ENCODE measurements at regions not wholly inside any gene's neighbourhood (a gene's known extent, or its start where the extent isn't known, plus 50 kb on each side); places are given as distances from the start of the nearest gene placed in this dataset.

DNA sequence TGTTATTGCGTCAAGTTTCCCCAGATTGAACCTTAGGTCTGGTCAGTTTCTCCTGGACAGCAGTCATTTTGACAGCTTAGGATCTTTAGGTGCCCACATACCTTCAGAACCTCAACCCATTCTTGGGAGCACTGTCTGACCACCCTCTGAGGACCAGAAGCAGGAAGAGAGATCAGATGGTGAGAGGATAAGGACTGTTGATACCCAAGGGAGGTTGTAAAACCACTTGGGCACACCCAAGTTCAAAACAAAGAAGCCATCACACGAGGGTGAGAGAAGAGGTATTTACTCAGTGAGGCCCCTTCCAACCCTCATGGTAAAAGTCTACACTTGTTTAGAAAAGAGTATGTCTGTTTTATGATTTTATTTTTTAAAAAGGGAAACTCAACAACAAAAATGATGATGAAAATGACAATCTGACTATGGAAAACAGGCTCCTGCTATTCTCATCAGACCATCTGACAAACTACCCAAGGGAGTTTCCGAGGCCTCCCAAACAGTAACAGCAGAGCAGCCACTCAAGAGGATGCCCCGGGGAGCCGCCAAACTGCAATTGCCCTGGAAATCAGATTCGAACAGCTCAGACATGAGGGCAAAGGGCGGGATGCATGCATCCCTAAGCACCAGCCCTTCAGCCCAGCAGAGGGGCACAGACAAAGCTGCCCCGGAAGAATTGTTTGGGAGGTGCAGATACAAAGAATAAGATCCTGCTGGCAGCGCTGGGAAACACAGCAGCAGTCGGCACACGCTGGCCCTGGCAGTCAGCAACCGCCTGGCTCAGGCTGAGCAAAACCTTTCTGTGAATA, 162.6 kb upstream of the PLEKHG7 start:
- 76% methylated on average over 12 of the region's 12 CpGs for WGBS (ENCODE audit: low lambda C conversion rate)

DNA sequence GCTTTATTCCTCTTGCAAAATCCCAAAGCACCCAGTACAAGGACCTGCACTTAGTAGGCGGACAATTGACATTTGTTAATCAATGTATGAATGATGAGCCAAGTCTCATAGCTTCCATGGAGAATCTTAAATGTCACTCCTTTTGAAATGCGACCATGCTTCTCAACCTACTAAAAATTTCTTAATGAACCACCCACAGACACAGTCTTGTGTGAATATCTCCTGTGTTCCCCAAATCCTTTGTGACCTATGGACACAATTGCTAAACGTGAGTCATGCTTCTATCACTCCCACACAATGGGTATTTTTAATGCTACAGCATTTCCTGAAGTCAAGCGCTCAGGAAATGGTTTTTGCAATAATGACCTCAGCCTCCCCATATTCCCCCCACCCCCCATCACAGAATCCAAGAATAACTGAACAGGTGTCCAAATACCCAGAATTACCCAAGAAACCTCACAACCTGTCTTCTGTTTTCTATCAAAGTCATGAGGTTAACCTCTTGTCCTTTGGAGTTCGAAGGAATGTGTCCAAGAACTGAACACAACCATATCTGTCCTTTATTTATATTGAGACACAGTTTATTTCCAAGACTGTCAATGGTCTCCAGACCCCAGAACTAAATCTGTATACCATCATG, 163.6 kb upstream of the PLEKHG7 start:
- no peak for TF ChIP-seq NRF1 (IDR thresholded peaks at IDR 0.05; ENCODE audit: low read depth, low read length)
- TF ChIP-seq GATA2 (CRISPR knock-in tag; IDR thresholded peaks at IDR 0.05): no peak
- no peak for TF ChIP-seq POLR2AphosphoS5 (IDR thresholded peaks at IDR 0.05; ENCODE audit: low read depth, low read length)
- no peak for TF ChIP-seq RXRA (IDR thresholded peaks at IDR 0.05; ENCODE audit: borderline replicate concordance, low read depth)
- TF ChIP-seq FOSL2 (IDR thresholded peaks at IDR 0.05; ENCODE audit: borderline replicate concordance, low read depth): no peak; the same call in 1 of the 2 replicates
- peak; percentile 55 for TF ChIP-seq TCF12 (IDR thresholded peaks at IDR 0.05)
- ChIA-PET CTCF (no interaction called here), POLR2A (no interaction called here)
- H3K79me2 ChIP-seq (ENCODE audit: insufficient read depth): no peaks in the 10 kb centered on the region
- no peaks in the 10 kb centered on the region for H3F3A ChIP-seq (replicated peaks; ENCODE audit: insufficient read depth)
- no peak overlapping the region for H3K4me2 ChIP-seq
- H3K4me1 ChIP-seq (ENCODE audit: control insufficient read depth in 1 of 2, insufficient read depth in 2 of 2, low read depth in 1 of 2, low read length in 1 of 2): no peaks in the 10 kb centered on the region; a peak in 2 of 4 replicates
- no peak overlapping the region for H2AFZ ChIP-seq (ENCODE audit: low read depth)
- no peaks in the 10 kb centered on the region for H3K9me3 ChIP-seq
- H3K36me3 ChIP-seq (replicated peaks in 1 of 2; ENCODE audit: control insufficient read depth in 1 of 2, insufficient read depth in 2 of 2, low read length in 1 of 2): no peaks in the 10 kb centered on the region
- DNase-seq: no peak
- no peak overlapping the region for H3K4me3 ChIP-seq (ENCODE audit: low read depth in 2 of 2, low read length in 1 of 2)
- 50% methylated on average over 5 of the region's 5 CpGs for WGBS (ENCODE audit: low lambda C conversion rate)
- H4K20me1 ChIP-seq (ENCODE audit: insufficient read depth): no peaks in the 10 kb centered on the region
- H3K9me2 ChIP-seq: no peaks in the 10 kb centered on the region
- no peak overlapping the region for H3K9ac ChIP-seq
- H3K27me3 ChIP-seq (ENCODE audit: insufficient read depth): no peaks in the 10 kb centered on the region
- no peak overlapping the region for H3K27ac ChIP-seq (ENCODE audit: low read depth in 2 of 2, low read length in 1 of 2)

More for the DNA sequence above, 162.6 kb upstream of the PLEKHG7 start:
- no peak overlapping the region for H3K9ac ChIP-seq
- no peaks in the 10 kb centered on the region for H3K9me2 ChIP-seq
- no peaks in the 10 kb centered on the region; a peak in 2 of 4 replicates for H3K4me1 ChIP-seq (ENCODE audit: control insufficient read depth in 1 of 2, insufficient read depth in 2 of 2, low read depth in 1 of 2, low read length in 1 of 2)
- TF ChIP-seq CHD2 (IDR thresholded peaks at IDR 0.05; ENCODE audit: low read length, partially characterized antibody): no peak
- TF ChIP-seq RXRA (IDR thresholded peaks at IDR 0.05; ENCODE audit: borderline replicate concordance, low read depth): no peak
- TF ChIP-seq GABPA (IDR thresholded peaks at IDR 0.05; ENCODE audit: low read depth): no peak
- TF ChIP-seq, protein P1, sequence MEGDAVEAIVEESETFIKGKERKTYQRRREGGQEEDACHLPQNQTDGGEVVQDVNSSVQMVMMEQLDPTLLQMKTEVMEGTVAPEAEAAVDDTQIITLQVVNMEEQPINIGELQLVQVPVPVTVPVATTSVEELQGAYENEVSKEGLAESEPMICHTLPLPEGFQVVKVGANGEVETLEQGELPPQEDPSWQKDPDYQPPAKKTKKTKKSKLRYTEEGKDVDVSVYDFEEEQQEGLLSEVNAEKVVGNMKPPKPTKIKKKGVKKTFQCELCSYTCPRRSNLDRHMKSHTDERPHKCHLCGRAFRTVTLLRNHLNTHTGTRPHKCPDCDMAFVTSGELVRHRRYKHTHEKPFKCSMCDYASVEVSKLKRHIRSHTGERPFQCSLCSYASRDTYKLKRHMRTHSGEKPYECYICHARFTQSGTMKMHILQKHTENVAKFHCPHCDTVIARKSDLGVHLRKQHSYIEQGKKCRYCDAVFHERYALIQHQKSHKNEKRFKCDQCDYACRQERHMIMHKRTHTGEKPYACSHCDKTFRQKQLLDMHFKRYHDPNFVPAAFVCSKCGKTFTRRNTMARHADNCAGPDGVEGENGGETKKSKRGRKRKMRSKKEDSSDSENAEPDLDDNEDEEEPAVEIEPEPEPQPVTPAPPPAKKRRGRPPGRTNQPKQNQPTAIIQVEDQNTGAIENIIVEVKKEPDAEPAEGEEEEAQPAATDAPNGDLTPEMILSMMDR (IDR thresholded peaks at IDR 0.05): no peak
- TF ChIP-seq POLR2AphosphoS5 (IDR thresholded peaks at IDR 0.05; ENCODE audit: low read depth, low read length): no peak
- no peak for TF ChIP-seq NRF1 (IDR thresholded peaks at IDR 0.05; ENCODE audit: low read depth, low read length)
- no peaks in the 10 kb centered on the region for H3K27me3 ChIP-seq (ENCODE audit: insufficient read depth)
- no peak overlapping the region for H3K27ac ChIP-seq (ENCODE audit: low read depth in 2 of 2, low read length in 1 of 2)
- no peaks in the 10 kb centered on the region for H3K79me2 ChIP-seq (ENCODE audit: insufficient read depth)
- no peak overlapping the region for H3K4me3 ChIP-seq (ENCODE audit: low read depth in 2 of 2, low read length in 1 of 2)
- ChIA-PET POLR2A (no interaction called here), CTCF (interaction anchor here (1.0 kb wide), 2 partner anchors 29 to 40 kb away, joined by 3 read pairs; no protein-coding TSS in a partner anchor)
- no peak overlapping the region for H3K4me2 ChIP-seq
- DNase-seq: no peak
- no peaks in the 10 kb centered on the region for H4K20me1 ChIP-seq (ENCODE audit: insufficient read depth)
- H2AFZ ChIP-seq (ENCODE audit: low read depth): no peak overlapping the region
- H3K36me3 ChIP-seq (replicated peaks in 1 of 2; ENCODE audit: control insufficient read depth in 1 of 2, insufficient read depth in 2 of 2, low read length in 1 of 2): no peaks in the 10 kb centered on the region
- no peaks in the 10 kb centered on the region for H3F3A ChIP-seq (replicated peaks; ENCODE audit: insufficient read depth)
- no peaks in the 10 kb centered on the region for H3K9me3 ChIP-seq
